ENCODE measurements at regions not wholly inside any gene's neighbourhood (a gene's known extent, or its start where the extent isn't known, plus 50 kb on each side); places are given as distances from the start of the nearest gene placed in this dataset.
"Not testable (repeated sequence)": the region's sequence is repeated elsewhere in the genome, so short reads cannot be mapped to it uniquely, and the experiment has no call there.

- ATAC-seq (no peak), DNase-seq (ENCODE audit: missing footprints) (no peak)
- intact Hi-C loops (cut with DNase I), result no loop called here
Measured at GRCh38 chr2:123359636-123360035, 665.5 kb upstream of the CNTNAP5 start.

- ATAC-seq (no peak), DNase-seq (ENCODE audit: missing footprints) (no peak)
- intact Hi-C loops (cut with DNase I), result no loop called here
Measured at GRCh38 chr2:123362671-123363440, 662.2 kb upstream of the CNTNAP5 start.

- intact Hi-C loops (cut with DNase I), result no loop called here
- no peak for ATAC-seq
Measured at GRCh38 chr2:123363826-123364225, 661.3 kb upstream of the CNTNAP5 start.

GRCh38 chr2:123364243-123364896 is 660.7 kb upstream of the CNTNAP5 start:
- DNase-seq (ENCODE audit: missing footprints), result no peak
- ATAC-seq, result no peak
- intact Hi-C loops (cut with DNase I), result no loop called here

More at GRCh38 chr2:123363826-123364225, 661.3 kb upstream of the CNTNAP5 start:
- no peak for DNase-seq (ENCODE audit: missing footprints)

- ATAC-seq (no peak), DNase-seq (ENCODE audit: missing footprints) (no peak)
- intact Hi-C loops (cut with DNase I), result no loop called here
Measured at GRCh38 chr2:123366239-123366837, 658.7 kb upstream of the CNTNAP5 start.

GRCh38 chr2:123370186-123370585 is 654.9 kb upstream of the CNTNAP5 start:
- no peak for ATAC-seq
- intact Hi-C loops (cut with DNase I), result no loop called here
- no peak for DNase-seq (ENCODE audit: missing footprints)

GRCh38 chr2:123371535-123371934 is 653.6 kb upstream of the CNTNAP5 start:
- DNase-seq (ENCODE audit: missing footprints), result no peak
- ATAC-seq, result no peak
- intact Hi-C loops (cut with DNase I), result no loop called here

GRCh38 chr2:123380370-123380935 is 644.6 kb upstream of the CNTNAP5 start:
- DNase-seq (ENCODE audit: missing footprints), result no peak
- intact Hi-C loops (cut with DNase I), result no loop called here
- ATAC-seq, result no peak

- intact Hi-C loops (cut with DNase I), result no loop called here
- no peak for DNase-seq (ENCODE audit: missing footprints)
- ATAC-seq, result no peak
Measured at GRCh38 chr2:123415678-123416077, 609.4 kb upstream of the CNTNAP5 start.

GRCh38 chr2:123419976-123420375 is 605.1 kb upstream of the CNTNAP5 start:
- ATAC-seq, result no peak
- intact Hi-C loops (cut with DNase I), result no loop called here
- DNase-seq (ENCODE audit: missing footprints), result no peak

- ATAC-seq (no peak), DNase-seq (ENCODE audit: missing footprints) (no peak)
- intact Hi-C loops (cut with DNase I), result no loop called here
Measured at GRCh38 chr2:123434546-123435395, 590.3 kb upstream of the CNTNAP5 start.

GRCh38 chr2:123438251-123438650 is 586.8 kb upstream of the CNTNAP5 start:
- ATAC-seq (no peak), DNase-seq (ENCODE audit: missing footprints) (no peak)
- intact Hi-C loops (cut with DNase I), result no loop called here

GRCh38 chr2:123438675-123439074 is 586.4 kb upstream of the CNTNAP5 start:
- no peak for DNase-seq (ENCODE audit: missing footprints)
- ATAC-seq, result no peak
- intact Hi-C loops (cut with DNase I), result no loop called here

GRCh38 chr2:123448801-123449200 is 576.3 kb upstream of the CNTNAP5 start:
- DNase-seq (ENCODE audit: missing footprints), result no peak
- no peak for ATAC-seq
- intact Hi-C loops (cut with DNase I), result no loop called here

- DNase-seq (ENCODE audit: missing footprints) (no peak), ATAC-seq (peak; percentile 77)
- intact Hi-C loops (cut with DNase I), result no loop called here
Measured at GRCh38 chr2:123451542-123451941, 573.5 kb upstream of the CNTNAP5 start.

GRCh38 chr2:123453046-123453700 is 571.9 kb upstream of the CNTNAP5 start:
- no peak for DNase-seq (ENCODE audit: missing footprints)
- intact Hi-C loops (cut with DNase I), result no loop called here
- no peak for ATAC-seq

- intact Hi-C loops (cut with DNase I), result no loop called here
- peak; percentile 67 for ATAC-seq
Measured at GRCh38 chr2:123453772-123454171, 571.3 kb upstream of the CNTNAP5 start.

GRCh38 chr2:123455234-123455633 is 569.9 kb upstream of the CNTNAP5 start:
- intact Hi-C loops (cut with DNase I); ATAC-seq: not testable (repeated sequence)
- peak; percentile 51 for DNase-seq (ENCODE audit: missing footprints)

More at GRCh38 chr2:123453772-123454171, 571.3 kb upstream of the CNTNAP5 start:
- no peak for DNase-seq (ENCODE audit: missing footprints)
